NT2/D1 (cell line): ENCODE measurements at regions not wholly inside any gene's neighbourhood (a gene's known extent, or its start where the extent isn't known, plus 50 kb on each side); places are given as distances from the start of the nearest gene placed in this dataset.
"Not testable (repeated sequence)": the region's sequence is repeated elsewhere in the genome, so short reads cannot be mapped to it uniquely, and the experiment has no call there.

ENCODE experiments used
- DNase-seq: peaks from one replicate; pipeline ENCODE4 v3.0.0-alpha.2; 2011; ENCODE audit warnings: low read depth, low spot score
- H3K27me3 ChIP-seq: 2 replicates; pipeline ENCODE4 v1.6.0; 2011; ENCODE audit warnings: mild to moderate bottlenecking; ENCODE audit not compliant: insufficient read length, insufficient read depth
- H3K36me3 ChIP-seq: 2 replicates; pipeline ENCODE4 v1.6.1; 2011; ENCODE audit warnings: mild to moderate bottlenecking, low read length, mixed read lengths; ENCODE audit not compliant: insufficient read depth, insufficient read length
- H3K4me1 ChIP-seq: 2 replicates; pipeline ENCODE4 v1.5.1; 2011; ENCODE audit not compliant: insufficient read depth, insufficient read length
- H3K4me3 ChIP-seq: 2 replicates; pipeline ENCODE4 v1.5.1; 2011; ENCODE audit warnings: low read depth; ENCODE audit not compliant: insufficient read length
- H3K9ac ChIP-seq: 2 replicates; pipeline ENCODE4 v1.6.0; 2011; ENCODE audit warnings: low read depth; ENCODE audit not compliant: insufficient read length
- H3K9me3 ChIP-seq: 2 replicates; pipeline ENCODE4 v1.5.1; 2011; ENCODE audit warnings: mild to moderate bottlenecking, low read length; ENCODE audit not compliant: insufficient read depth
- SUZ12 ChIP-seq: IDR thresholded peaks from 2 replicates; pipeline ENCODE4 v1.6.1; 2011; ENCODE audit not compliant: insufficient read length, insufficient read depth; ENCODE audit errors: extremely low read depth
- YY1 ChIP-seq: IDR thresholded peaks from 2 replicates; pipeline ENCODE4 v1.6.1; 2011; ENCODE audit not compliant: insufficient read length, insufficient read depth
- ZNF274 ChIP-seq: IDR thresholded peaks from 2 replicates; pipeline ENCODE4 v1.6.1; 2011; ENCODE audit warnings: mild to moderate bottlenecking, low read depth, low read length

DNA sequence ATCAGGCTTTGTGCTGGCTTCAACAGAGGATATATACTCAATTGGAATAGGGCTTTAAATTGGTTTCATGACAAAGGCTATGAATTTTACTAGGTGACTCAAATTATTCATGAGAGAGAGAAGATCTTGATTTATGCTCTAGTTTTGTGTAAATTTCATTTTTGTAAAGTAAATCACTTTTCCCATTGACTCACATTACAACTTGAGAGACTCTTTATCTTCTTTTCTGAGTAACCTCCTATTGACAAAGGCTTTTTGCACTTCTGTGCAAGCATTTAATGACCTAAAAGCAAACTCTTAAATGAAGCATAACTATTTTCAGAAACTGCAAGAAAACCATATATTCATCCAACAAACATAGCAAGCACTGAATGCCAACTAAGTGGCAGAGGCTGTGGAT is 98.5 kb upstream of the RHOBTB1 start:
- DNase-seq = no peak
- H3K36me3 ChIP-seq = no peaks in the 10 kb centered on the region
- H3K9me3 ChIP-seq = peaks cover 18% of the 10 kb centered on the region; the same call in 1 of the 2 replicates
- H3K27me3 ChIP-seq = no peaks in the 10 kb centered on the region
- H3K4me3 ChIP-seq = no peak overlapping the region
- H3K9ac ChIP-seq = no peak overlapping the region
- TF ChIP-seq SUZ12 = no peak
- TF ChIP-seq YY1 = no peak
- TF ChIP-seq ZNF274 = no peak
- no peaks in the 10 kb centered on the region for H3K4me1 ChIP-seq

GRCh38 chr10:61040399-61041016 is 96.5 kb upstream of the RHOBTB1 start:
- Histone ChIP-seq H3K9ac (no peak overlapping the region), H3K9me3 (peaks cover 18% of the 10 kb centered on the region; the same call in 1 of the 2 replicates), H3K27me3 (no peaks in the 10 kb centered on the region), H3K4me1 (no peaks in the 10 kb centered on the region), H3K36me3 (no peaks in the 10 kb centered on the region), H3K4me3 (no peak overlapping the region)
- TF ChIP-seq ZNF274 (no peak), SUZ12 (no peak), YY1 (no peak)
- no peak for DNase-seq

DNA sequence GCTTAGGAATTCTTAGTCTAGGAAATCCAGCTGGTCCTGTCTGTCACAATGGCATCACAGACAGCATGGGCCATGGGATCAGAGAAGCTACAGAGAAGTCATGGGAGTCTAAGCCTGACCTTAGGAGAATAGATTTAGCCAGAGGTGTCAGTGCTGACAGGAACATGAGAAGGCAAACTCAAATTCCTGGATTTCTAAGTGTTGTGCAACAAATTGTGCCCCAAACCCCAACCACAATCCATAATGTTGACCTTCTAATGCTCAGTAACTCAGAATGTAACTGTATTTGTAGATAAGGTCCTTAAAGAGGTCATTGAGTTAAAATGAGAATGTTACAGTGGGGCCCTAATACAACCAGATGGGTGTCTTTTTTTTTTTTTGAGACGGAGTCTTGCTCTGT is 95.9 kb upstream of the RHOBTB1 start:
- DNase-seq = no peak
- H3K4me3 ChIP-seq = no peak overlapping the region
- TF ChIP-seq SUZ12 = no peak
- no peak for TF ChIP-seq YY1
- TF ChIP-seq ZNF274 = no peak
- H3K36me3 ChIP-seq = no peaks in the 10 kb centered on the region
- H3K4me1 ChIP-seq = no peaks in the 10 kb centered on the region
- H3K9me3 ChIP-seq = peaks cover 18% of the 10 kb centered on the region; the same call in 1 of the 2 replicates
- H3K27me3 ChIP-seq = no peaks in the 10 kb centered on the region
- no peak overlapping the region for H3K9ac ChIP-seq

GRCh38 chr10:61037261-61037830 is 93.4 kb upstream of the RHOBTB1 start:
- DNase-seq, H3K27me3 ChIP-seq, H3K36me3 ChIP-seq, H3K4me3 ChIP-seq, H3K4me1 ChIP-seq, H3K9ac ChIP-seq: not testable (repeated sequence)
- peaks cover 18% of the 10 kb centered on the region; the same call in 1 of the 2 replicates for H3K9me3 ChIP-seq

- not testable (repeated sequence) for H3K27me3 ChIP-seq, DNase-seq, H3K9ac ChIP-seq, H3K4me3 ChIP-seq, H3K36me3 ChIP-seq, H3K4me1 ChIP-seq
- peaks cover 18% of the 10 kb centered on the region; the same call in 1 of the 2 replicates for H3K9me3 ChIP-seq
Measured at GRCh38 chr10:61036148-61036547, 92.2 kb upstream of the RHOBTB1 start.

- no peak for DNase-seq
- no peak for TF ChIP-seq SUZ12
- no peak for TF ChIP-seq YY1
- no peak for TF ChIP-seq ZNF274
- H3K4me3 ChIP-seq = no peak overlapping the region
- no peaks in the 10 kb centered on the region for H3K36me3 ChIP-seq
- no peaks in the 10 kb centered on the region for H3K9me3 ChIP-seq
- no peaks in the 10 kb centered on the region for H3K4me1 ChIP-seq
- H3K27me3 ChIP-seq = no peaks in the 10 kb centered on the region
- H3K9ac ChIP-seq = no peak overlapping the region
Measured at GRCh38 chr10:61031341-61031740, 87.4 kb upstream of the RHOBTB1 start.

- H3K4me1 ChIP-seq = no peaks in the 10 kb centered on the region
- no peak for TF ChIP-seq YY1
- no peak for TF ChIP-seq SUZ12
- TF ChIP-seq ZNF274 = no peak
- no peaks in the 10 kb centered on the region for H3K36me3 ChIP-seq
- H3K9me3 ChIP-seq = no peaks in the 10 kb centered on the region
- H3K4me3 ChIP-seq = no peak overlapping the region
- no peaks in the 10 kb centered on the region for H3K27me3 ChIP-seq
- no peak for DNase-seq
- no peak overlapping the region for H3K9ac ChIP-seq
Measured at GRCh38 chr10:61029411-61029810, 85.4 kb upstream of the RHOBTB1 start.

GRCh38 chr10:61028861-61029361 is 84.9 kb upstream of the RHOBTB1 start:
- H3K4me3 ChIP-seq = no peak overlapping the region
- DNase-seq = no peak

More at GRCh38 chr10:61028861-61029361, 84.9 kb upstream of the RHOBTB1 start:
- H3K27me3 ChIP-seq = no peaks in the 10 kb centered on the region
- no peak overlapping the region for H3K9ac ChIP-seq
- no peak for TF ChIP-seq YY1
- no peak for TF ChIP-seq SUZ12
- TF ChIP-seq ZNF274 = no peak
- H3K4me1 ChIP-seq = no peaks in the 10 kb centered on the region
- no peaks in the 10 kb centered on the region for H3K9me3 ChIP-seq
- H3K36me3 ChIP-seq = no peaks in the 10 kb centered on the region
